GM12875 (cell line): ENCODE measurements at regions not wholly inside any gene's neighbourhood (a gene's known extent, or its start where the extent isn't known, plus 50 kb on each side); places are given as distances from the start of the nearest gene placed in this dataset.
"Not testable (repeated sequence)": the region's sequence is repeated elsewhere in the genome, so short reads cannot be mapped to it uniquely, and the experiment has no call there.

Experiments
- H3K4me3 ChIP-seq: one replicate; pipeline ENCODE4 v1.5.1; 2011; ENCODE audit warnings: low read depth, low read length, control low read depth
- TF ChIP-seq, protein P1 (sequence below): IDR thresholded peaks from 2 replicates; pipeline ENCODE4 v1.5.1; 2011; ENCODE audit warnings: low read depth, mild to moderate bottlenecking, control low read depth, inconsistent platforms, low read length, moderate library complexity, borderline replicate concordance; ENCODE audit not compliant: insufficient read depth

DNA sequence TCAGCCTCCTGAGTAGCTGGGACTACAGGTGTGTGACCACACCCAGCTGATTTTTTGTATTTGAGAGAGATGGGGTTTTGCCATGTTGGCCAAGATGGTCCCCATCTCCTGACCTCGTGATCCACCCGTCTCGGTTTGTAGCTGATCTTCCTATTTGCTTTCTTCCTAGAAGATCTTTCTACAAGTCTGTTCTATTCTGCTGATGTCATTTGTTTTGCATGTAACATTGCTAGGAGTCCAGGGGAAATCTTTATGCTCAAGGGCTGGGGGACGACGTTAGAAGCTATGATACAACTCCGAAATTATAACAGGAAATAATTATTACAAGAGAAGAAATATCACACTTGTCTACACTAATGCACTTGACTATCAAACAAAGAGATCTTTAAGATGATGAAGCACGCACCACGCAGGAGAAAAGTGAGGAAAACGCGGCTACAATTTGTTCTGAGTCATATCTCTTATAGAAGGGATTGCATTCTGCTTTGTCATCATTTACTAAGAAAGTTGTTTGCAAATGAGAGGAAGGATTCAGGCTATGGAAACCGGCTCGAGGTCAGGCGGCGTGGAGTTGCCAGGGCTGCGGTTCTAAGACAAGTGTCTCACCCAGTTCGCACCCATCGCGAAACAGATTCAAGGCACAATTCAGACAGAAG is 103.0 kb upstream of the CARD11 start:
- TF ChIP-seq, protein P1, sequence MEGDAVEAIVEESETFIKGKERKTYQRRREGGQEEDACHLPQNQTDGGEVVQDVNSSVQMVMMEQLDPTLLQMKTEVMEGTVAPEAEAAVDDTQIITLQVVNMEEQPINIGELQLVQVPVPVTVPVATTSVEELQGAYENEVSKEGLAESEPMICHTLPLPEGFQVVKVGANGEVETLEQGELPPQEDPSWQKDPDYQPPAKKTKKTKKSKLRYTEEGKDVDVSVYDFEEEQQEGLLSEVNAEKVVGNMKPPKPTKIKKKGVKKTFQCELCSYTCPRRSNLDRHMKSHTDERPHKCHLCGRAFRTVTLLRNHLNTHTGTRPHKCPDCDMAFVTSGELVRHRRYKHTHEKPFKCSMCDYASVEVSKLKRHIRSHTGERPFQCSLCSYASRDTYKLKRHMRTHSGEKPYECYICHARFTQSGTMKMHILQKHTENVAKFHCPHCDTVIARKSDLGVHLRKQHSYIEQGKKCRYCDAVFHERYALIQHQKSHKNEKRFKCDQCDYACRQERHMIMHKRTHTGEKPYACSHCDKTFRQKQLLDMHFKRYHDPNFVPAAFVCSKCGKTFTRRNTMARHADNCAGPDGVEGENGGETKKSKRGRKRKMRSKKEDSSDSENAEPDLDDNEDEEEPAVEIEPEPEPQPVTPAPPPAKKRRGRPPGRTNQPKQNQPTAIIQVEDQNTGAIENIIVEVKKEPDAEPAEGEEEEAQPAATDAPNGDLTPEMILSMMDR, result no peak
- no peak overlapping the region for H3K4me3 ChIP-seq

- H3K4me3 ChIP-seq, result not testable (repeated sequence)
Observed at GRCh38 chr7:3148471-3148870, 104.8 kb upstream of the CARD11 start.

DNA sequence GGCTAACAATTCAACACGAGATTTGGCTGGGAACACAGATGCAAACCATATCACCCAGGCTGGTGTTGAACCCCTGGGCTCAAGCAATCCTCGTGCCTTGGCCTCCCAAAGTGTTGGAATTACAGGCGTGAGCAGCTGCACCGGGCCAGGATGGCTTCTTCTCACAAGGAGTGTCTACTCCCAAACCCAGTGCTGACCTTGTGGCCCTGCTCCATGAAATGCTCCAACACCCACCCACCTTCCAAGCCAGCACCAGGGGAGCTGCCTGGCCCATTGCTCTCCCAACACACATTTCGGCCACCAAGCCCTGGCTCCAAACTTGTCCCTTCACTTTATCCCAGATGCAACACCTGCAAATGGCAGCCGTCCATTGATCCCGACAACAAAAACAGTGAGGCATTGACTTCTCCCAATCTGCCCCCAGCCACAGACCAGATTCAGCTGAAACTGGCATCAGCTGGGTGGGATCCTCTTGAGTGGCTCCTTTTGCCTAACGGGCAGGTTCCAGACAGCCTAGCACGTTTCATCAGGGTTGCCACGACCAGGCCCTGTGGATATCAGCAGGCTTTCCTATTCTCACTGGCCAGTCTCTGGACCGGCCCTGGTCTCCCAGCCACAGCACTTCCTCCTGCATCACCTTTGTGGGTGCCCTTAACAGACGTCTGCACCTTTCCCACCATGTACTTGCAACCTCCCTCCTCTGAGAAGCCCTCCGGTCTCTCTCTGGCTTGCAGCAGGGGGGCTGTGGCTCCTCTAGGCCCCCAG is 105.7 kb upstream of the CARD11 start:
- no peak overlapping the region for H3K4me3 ChIP-seq

DNA sequence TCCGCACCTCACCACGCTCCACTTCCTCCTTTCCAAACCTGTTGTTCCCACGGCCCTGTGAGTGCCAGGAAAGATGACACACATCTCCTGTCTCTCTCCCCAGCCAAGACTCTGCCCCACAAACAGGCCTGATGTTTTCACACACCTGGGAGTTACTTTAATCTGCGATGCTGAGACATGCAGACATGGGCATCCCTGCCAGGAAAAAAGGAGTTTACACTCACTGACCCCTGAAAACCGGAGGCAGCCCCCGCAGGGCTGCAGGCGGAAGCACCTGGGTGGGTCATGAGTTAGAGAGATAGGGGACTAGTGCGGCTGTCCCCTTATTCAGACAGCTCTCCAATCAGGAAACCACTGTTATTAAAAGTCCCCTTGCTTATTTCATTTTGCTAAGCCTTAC is 106.4 kb upstream of the CARD11 start:
- TF ChIP-seq, protein P1, result no peak

More for the DNA sequence above, 105.7 kb upstream of the CARD11 start:
- TF ChIP-seq, protein P1, result no peak

DNA sequence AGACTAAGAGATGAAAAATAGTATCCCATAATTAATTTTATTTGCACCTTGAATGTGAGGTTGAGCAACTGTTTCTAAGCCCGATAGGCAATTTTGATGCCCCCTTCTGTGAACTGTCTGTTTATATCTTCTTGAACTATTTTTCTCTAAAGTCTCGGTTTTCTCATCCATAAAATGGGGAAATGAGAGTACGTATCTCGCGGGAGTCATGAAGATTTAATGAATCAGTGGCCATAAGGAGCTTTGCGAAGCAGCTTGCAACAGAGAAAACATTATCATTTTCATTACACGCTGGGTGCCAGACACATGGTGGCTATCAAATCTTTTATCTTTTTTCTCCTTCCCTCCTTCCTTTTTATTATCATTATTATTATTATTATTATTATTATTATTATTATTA is 108.1 kb upstream of the CARD11 start:
- H3K4me3 ChIP-seq, result no peak overlapping the region
- TF ChIP-seq, protein P1, result no peak

More for the DNA sequence above, 106.4 kb upstream of the CARD11 start:
- no peak overlapping the region for H3K4me3 ChIP-seq

DNA sequence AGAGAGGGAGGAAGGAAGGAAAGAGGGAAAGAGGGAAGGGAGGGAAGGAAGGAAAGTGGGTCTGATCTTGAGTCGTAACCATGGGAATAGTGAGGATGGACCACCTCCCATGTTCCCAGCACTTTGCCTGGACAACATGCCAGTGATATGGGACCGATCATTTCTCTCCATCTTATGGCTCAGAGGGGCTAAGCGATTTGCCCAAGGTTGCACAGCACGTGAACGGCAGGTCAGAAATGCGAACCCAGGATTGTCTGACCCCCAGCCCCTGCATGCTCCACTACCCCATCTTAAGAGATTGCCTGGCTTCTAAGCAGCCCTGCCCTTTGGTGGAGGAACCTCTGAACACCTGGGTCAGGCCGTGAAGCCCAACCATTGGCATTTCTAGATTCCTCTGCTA is 109.0 kb upstream of the CARD11 start:
- TF ChIP-seq, protein P1, result no peak
- H3K4me3 ChIP-seq, result no peak overlapping the region

DNA sequence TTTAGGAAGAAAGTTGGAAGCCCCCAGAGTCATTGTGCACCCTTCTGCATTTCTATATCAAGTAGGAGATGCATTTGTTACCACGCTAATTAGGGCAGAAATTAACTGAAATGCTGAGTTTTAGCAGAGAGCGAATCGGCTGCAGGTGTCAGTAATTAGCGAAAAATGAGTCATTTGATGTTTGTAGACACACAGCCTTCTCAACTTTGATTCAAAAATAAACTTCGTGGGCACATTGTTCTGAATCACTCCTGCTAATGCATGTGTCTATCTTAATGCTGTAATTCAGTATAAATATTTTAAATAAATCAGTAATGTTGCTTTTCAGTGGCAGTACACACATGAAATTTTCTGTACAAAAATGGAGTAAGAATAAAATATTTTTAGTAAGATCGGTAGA is 109.5 kb upstream of the CARD11 start:
- TF ChIP-seq, protein P1, result no peak
- H3K4me3 ChIP-seq, result no peak overlapping the region
